ENCODE measurements at regions not wholly inside any gene's neighbourhood (a gene's known extent, or its start where the extent isn't known, plus 50 kb on each side); places are given as distances from the start of the nearest gene placed in this dataset.
A peak's percentile ranks its signal among the peaks of the same experiment; 100 is the strongest.
"Not testable (repeated sequence)": the region's sequence is repeated elsewhere in the genome, so short reads cannot be mapped to it uniquely, and the experiment has no call there.

- DNase-seq (ENCODE audit: low read depth, low spot score) = not testable (repeated sequence)
These were observed 54.5 kb upstream of the UNC13C start for GRCh38 chr15:53923741-53924140.

- no peak for DNase-seq (ENCODE audit: low read depth, low spot score)
These were observed 59.8 kb upstream of the UNC13C start for GRCh38 chr15:53918180-53919079.

DNA sequence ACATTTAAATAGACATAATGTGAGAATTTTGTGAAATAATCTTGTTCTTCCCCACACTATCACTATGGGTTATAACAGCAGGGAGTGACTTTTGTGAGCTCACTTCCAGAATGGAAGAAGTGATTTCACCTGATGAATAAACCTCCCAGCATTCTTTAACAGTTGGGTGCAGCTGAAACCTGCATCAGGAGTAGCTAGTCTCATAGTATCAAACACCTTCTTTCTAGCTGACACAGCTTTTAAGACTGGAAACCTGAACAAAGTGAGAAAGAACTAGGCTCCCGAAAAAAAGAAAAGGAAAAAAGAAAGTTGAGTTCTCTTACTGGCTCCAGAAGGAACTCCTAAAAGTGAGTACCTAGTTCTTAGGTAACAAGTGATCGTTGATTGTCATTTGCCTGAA lies 61.1 kb upstream of the UNC13C start:
- no peak for DNase-seq (ENCODE audit: low read depth, low spot score)

DNA sequence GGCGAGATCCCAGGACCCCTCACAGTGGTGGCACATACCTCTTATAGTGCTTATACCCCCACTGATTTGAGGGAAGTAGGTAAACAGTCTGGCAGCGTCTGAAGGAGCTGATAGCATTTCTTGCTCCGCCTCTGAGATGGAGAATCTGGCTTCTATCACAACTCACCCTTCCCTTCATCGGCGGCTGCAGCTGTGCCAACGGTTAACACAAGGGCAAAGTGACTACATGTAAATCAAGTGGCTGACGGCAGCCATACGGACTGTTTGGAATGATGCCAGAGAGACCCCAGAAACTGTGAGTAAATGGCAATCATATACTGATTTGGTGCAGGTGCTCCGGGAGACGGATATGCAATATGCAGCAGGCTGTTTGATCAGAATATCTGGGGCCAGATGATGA lies 66.8 kb upstream of the UNC13C start:
- DNase-seq (ENCODE audit: low read depth, low spot score) = no peak

- DNase-seq (ENCODE audit: low read depth, low spot score) = no peak
These were observed 67.4 kb upstream of the UNC13C start for GRCh38 chr15:53910852-53911251.

GRCh38 chr15:53910236-53910849 lies 67.9 kb upstream of the UNC13C start:
- DNase-seq (ENCODE audit: low read depth, low spot score) = peak; percentile 64

DNA sequence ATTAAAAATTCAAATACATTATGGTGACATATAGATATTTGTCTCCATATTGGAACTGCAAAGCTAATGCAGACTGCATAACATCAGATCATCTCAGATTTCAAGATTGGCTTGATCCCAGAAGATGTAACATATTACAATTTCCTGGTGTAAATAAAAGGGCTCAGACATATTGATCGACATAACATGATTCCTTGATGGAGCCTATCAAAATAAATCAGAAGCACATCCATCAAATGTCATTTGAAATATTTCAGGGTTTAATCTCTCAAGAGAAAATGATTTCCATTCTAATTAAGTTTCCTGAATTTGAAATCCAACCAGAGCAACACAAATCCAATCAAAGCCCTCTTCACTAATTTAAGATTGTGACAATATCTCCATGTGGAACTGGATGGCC lies 75.1 kb upstream of the UNC13C start:
- no peak for DNase-seq (ENCODE audit: low read depth, low spot score)

GRCh38 chr15:53893468-53893867 lies 84.8 kb upstream of the UNC13C start:
- DNase-seq (ENCODE audit: low read depth, low spot score) = not testable (repeated sequence)

DNA sequence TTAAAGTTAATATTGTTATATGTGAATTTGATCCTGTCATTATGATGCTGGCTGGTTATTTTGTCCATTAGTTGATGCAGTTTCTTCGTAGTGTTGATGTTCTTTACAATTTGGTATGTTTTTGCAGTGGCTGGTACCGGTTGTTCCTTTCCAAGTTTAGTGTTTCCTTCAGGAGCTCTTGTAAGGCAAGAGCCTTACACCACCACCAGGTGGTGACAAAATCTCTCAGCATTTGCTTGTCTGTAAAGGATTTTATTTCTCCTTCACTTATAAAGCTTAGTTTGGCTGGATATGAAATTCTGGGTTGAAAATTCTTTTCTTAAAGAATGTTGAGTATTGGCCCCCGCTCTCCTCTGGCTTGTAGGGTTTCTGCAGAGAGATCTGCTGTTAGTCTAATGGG lies 86.4 kb upstream of the UNC13C start:
- not testable (repeated sequence) for DNase-seq (ENCODE audit: low read depth, low spot score)

GRCh38 chr15:53884441-53884840 lies 93.8 kb upstream of the UNC13C start:
- DNase-seq (ENCODE audit: low read depth, low spot score) = no peak

GRCh38 chr15:53882311-53882710 lies 95.9 kb upstream of the UNC13C start:
- no peak for DNase-seq (ENCODE audit: low read depth, low spot score)

- DNase-seq (ENCODE audit: low read depth, low spot score) = no peak
These were observed 97.9 kb upstream of the UNC13C start for GRCh38 chr15:53880357-53880756.

DNA sequence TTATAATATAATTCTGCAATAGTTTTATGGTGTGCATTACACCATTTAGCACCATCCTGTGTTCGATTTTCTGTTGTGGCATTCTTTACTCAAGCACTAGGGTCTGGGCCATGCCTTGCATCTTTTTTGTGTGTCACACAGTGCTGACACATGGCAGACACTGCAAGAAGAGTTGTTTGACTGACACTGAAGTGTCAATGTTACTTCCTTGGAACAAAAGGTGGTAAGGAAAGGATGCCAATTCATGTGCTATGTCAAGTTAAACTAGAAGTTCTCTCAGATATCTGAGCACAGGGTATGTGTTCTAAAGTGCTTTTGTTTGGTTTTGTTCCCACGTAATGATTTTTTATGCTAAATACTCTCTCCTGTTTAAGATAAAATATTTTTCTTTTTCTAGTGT lies 102.5 kb upstream of the UNC13C start:
- DNase-seq (ENCODE audit: low read depth, low spot score) = no peak

GRCh38 chr15:53875139-53875538 lies 103.1 kb upstream of the UNC13C start:
- no peak for DNase-seq (ENCODE audit: low read depth, low spot score)

GRCh38 chr15:53872410-53872809 lies 105.8 kb upstream of the UNC13C start:
- DNase-seq (ENCODE audit: low read depth, low spot score) = no peak

- no peak for DNase-seq (ENCODE audit: low read depth, low spot score)
These were observed 108.5 kb upstream of the UNC13C start for GRCh38 chr15:53869806-53870073.

DNA sequence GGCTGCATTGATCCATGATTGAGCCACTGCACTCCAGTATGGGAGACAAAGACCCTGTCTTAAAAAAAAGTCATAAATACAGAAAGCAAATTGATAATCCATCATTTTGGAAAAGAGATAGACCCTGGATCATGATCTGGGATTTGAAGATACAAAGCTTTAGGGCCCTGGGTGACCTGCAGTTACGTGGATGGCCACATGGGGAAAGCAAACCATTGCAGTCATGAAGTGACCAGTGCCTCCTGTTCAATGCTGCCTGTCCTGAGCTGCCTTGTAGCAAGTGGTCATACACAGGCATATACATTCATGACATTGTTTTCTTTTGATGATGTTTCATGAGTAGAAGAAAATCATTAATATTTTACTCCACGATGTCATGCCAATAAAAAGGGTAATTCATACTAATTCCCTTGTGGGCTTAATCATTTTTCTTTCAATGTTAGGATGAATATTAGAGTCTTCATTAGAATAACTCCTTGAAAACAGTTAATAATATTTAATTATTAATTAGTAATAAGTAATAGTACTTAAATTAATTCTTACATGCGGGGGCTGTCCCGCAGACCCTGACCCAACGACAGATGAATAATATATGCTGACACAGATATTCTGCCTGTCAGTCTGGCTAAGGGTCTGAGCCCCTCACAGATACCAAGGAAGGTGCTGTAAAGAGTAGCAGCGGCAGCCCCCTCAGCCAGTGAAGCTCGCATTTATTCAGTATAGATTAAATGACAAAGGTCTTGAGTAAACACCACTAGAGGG lies 109.0 kb upstream of the UNC13C start:
- DNase-seq (ENCODE audit: low read depth, low spot score) = no peak

- DNase-seq (ENCODE audit: low read depth, low spot score) = no peak
These were observed 102.9 kb upstream of the WDR72 start for GRCh38 chr15:53862386-53862785.

- DNase-seq (ENCODE audit: low read depth, low spot score) = no peak
These were observed 102.3 kb upstream of the WDR72 start for GRCh38 chr15:53861792-53862191.

DNA sequence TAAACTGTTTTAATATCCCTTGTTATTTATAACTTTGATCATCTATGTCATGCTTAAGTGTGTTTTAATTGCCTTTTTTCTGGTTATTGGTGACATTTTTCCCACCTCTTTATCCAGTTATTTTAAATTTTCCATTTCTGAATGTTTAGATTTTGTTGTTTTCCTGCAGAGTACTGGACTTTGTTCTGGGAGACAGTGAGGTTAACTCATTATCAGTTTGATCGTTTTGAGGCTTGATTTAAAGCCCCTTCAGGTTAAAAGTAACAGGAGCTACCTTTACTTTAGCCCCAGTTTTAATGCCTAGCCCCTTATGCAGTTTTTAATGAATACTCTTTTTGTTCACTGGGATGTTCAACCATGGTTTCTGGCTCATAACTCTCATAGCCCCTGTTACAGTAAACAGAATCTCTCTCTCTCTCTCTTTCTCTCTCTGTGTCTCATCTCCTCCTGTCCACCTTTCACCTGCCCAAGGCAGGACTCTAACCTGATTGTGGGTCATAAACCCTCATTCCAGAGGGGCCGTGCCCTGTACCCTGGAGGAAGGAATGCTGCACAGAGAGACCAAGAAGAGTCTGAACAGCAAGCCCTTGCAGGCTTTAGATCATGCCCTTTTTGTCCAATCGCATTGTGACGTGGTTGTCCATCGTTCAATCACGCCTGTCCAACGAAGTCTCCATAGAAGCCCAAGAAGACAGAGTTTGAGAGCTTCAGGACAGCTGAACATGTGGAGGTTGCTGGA lies 91.8 kb upstream of the WDR72 start:
- DNase-seq (ENCODE audit: low read depth, low spot score) = no peak

GRCh38 chr15:53847745-53848144 lies 88.3 kb upstream of the WDR72 start:
- no peak for DNase-seq (ENCODE audit: low read depth, low spot score)

DNA sequence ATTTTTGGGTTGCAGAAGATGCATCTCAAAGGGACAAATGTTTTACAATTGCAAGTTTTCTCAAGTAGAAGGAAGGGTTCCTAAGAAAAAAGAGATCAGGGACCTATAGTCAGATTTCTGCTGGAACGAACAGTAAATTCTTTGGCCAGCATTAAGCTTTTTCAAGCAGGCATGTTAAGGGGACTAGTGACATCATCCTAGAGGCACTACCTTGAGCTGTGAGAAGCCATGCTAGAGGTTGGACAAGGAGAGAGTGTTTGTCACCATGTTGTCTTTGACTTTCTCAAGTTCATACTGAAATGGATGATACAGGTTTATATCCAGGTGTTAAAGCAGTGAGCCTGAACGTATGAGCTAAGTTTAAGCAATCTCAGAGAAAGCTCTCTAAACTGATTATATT lies 85.2 kb upstream of the WDR72 start:
- no peak for DNase-seq (ENCODE audit: low read depth, low spot score)
